ENCODE measurements at regions not wholly inside any gene's neighbourhood (a gene's known extent, or its start where the extent isn't known, plus 50 kb on each side); places are given as distances from the start of the nearest gene placed in this dataset.
"Not testable (repeated sequence)": the region's sequence is repeated elsewhere in the genome, so short reads cannot be mapped to it uniquely, and the experiment has no call there.

DNA sequence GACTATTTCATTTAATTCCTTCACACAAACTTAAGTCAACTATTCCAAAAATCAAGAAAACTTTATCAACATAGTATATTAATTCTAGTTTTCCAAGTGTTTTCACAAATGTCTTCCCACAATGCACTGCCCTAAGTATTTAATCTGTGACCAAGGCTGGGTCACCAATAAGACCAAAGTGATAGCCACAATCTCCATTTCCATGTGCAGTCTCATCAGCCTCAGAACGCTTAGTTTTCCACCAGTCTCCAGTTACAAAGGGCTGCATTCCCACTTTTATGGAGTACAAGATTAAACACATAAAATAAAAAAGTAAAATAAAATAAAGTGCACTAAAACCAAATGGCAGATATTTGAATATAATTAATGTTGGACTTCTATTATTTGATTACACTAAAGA lies 371.6 kb upstream of the CCNH start:
- FAIRE-seq: no peak

DNA sequence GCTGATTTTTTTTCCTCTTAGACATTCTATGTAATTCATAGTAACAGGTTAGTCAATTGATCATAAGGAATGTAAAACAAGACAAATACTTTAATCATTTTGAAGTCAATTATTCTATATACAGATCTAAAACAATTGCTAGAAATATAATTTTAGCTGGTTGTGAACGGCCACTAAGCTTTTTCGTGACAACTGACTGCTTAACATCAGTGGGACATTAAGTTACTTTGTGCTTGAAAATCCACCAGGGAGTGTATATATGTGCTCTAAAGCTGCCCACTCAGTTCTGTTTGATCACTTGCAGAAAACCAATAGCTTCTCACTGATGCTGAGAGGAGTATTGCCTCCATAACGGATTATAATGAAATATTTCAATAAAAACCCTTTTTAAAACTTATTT lies 370.2 kb upstream of the CCNH start:
- no peak for FAIRE-seq

- no peak for FAIRE-seq
Measured at GRCh38 chr5:87781976-87782375, 369.2 kb upstream of the CCNH start.

DNA sequence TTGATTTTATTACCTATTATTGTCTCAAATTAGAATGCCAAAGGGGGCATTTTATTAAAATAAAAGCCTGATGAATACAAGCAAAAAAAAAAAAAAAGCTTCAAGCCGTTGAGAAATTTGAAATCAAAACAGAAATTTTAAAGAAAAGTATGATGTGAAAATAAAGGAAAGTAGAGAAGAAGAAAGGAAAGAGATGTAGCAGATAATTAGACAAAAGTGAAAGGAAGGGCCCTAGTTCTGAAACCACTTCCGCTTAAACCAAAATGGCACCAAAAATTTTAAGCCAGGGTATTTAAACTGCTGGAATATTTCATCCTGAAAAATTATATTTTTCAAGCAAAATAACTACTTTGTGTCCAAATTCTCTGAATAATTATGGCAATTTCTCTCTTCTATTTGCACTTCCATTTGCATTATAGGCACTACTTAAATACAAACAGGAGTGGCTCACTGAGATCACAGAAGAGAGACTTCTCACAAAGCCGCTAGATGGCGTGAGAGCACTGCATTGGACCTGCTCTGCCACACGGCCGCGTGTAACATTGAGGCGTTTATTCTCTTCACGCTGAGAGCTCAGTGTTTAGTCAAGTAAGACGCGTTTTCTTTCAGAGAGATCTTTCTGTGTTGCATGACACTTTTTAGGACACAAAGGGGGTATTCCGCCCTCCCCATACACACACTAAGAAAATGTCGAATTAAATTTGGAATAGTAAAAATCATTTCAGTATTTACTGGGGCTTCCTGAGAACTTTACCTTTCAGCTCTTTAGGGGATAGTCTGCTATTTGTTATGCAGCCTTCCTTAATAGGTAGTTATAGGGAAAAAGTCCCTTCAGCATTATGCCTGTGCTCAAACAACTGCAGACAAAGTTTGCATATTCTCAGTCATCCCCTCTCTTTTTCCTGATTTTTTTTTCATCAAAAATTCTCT lies 368.4 kb upstream of the CCNH start:
- FAIRE-seq: peak; percentile 87

- FAIRE-seq: no peak
Measured at GRCh38 chr5:87778876-87779275, 366.1 kb upstream of the CCNH start.

GRCh38 chr5:87777877-87778276 lies 365.1 kb upstream of the CCNH start:
- FAIRE-seq: no peak

- FAIRE-seq: no peak
Measured at GRCh38 chr5:87776785-87777184, 364.1 kb upstream of the CCNH start.

DNA sequence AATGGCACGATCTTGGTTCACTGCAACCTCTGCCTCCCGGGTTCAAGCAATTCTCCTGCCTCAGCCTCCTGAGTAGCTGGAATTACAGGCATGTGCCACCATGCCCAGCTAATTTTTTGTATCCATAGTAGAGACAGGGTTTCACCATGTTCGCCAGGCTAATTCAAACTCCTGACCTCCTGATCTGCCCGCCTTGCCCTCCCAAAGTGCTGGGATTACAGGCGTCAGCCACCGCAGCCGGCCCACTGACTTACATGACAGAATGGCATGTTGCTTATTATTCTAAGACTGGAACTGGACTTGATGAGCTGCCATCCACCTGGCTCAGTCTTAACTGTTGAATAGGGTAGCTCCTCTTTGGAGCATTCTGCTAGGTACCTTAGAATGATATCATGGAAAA lies 363.6 kb upstream of the CCNH start:
- FAIRE-seq: not testable (repeated sequence)

DNA sequence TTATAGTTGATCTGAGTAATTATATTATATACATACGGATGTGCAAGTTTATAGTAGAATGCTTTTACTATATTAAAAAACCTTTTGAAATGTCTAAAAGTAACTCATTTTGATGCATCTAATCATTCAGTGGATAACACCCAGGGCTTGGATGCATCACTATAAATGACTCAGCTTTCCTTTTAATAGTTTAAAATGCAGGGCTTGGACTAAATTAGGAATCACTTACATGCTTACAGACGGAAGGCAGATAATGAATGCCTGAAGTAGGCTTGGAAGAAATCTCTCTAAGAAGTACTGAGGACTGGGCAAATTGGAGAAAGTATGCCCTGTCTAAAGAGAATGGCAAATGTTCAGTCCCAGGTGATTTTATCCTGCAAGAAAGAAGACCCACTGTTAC lies 362.5 kb upstream of the CCNH start:
- no peak for FAIRE-seq

GRCh38 chr5:87774804-87775203 lies 362.1 kb upstream of the CCNH start:
- no peak for FAIRE-seq

DNA sequence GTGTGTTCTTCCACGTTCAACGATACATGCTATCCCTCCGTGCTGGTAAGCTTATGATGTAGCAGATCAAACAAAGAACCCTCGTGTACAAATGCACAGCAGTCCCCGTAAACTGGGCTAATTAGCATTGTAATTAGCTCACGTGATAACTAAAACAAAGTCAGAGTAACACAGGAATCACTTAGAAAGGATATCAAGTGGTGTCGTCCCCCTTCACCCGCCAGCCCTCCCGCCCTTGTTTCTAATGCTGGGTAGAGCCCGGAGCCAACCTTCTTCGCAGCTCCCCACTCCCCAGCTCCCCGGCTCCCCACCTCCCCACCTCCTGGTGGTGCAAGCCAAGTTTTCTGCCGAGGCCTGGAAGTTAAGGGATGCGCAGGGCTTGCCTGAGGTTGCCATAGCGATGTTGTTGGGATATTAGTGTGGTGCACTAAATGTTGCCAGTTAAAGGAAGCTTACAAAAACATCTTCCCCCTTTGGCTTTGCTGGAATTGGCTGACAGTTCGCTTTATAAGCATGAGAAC lies 357.9 kb upstream of the CCNH start:
- no peak for FAIRE-seq

- FAIRE-seq: no peak
Measured at GRCh38 chr5:87770016-87770570, 357.4 kb upstream of the CCNH start.

- FAIRE-seq: no peak
Measured at GRCh38 chr5:87769157-87769556, 356.4 kb upstream of the CCNH start.

- FAIRE-seq: no peak
Measured at GRCh38 chr5:87768190-87768589, 355.5 kb upstream of the CCNH start.

GRCh38 chr5:87765009-87765408 lies 352.3 kb upstream of the CCNH start:
- FAIRE-seq: no peak

DNA sequence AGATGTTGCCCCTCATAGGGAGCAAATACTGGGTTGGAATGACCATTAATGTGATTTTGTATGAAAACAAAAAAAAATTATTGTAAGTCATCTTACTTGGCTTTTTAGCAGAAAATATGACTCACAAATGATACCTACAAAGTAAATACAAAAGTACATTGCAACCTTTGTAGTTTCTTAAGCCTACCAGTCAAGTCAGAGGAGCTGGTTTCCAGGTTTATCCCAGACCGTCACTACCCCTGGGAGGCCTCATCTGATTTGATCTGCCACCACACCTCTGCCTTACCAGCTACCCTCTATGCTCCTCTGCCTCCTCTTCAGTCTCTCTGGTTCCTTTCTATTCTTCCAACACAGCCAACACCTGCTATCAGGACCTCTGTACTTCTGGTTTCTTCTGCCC lies 349.9 kb upstream of the CCNH start:
- FAIRE-seq: no peak

- no peak for FAIRE-seq
Measured at GRCh38 chr5:87756951-87757350, 344.2 kb upstream of the CCNH start.

- no peak for FAIRE-seq
Measured at GRCh38 chr5:87755360-87755759, 342.6 kb upstream of the CCNH start.

DNA sequence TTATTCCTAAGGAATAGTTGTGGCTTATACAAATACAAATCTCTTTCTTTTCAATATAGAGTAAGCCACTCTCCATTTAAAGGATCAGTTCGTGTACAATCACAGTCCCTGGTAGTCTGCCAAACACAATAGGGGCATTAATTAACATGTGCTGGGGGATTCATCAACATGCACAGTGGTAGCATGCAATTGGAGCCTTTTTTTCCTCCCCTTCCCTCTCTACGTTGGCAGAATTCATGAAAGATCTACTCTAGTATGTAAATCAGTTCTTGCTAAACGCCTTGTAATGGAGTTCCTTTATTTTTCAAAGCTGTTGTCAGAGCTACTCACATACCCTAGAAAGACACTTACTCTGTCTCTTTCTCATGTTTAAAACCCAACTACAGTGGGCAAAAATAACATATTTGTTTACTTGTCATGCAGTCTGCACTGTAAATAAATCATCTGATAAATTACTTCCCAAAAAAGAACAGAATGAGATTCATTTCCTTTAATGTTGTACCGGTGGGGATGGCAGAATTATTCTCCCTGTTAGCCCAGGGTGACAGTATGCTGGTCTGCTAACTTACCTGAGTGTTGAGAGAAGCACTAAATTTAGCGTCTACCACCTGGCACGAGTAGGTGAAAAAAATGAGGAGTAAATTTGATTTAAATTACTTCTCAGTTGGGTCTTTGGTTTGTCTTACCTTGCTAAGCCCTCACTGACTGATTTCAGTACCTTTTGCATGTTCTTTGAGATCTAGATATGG lies 341.5 kb upstream of the CCNH start:
- no peak for FAIRE-seq

GRCh38 chr5:87752362-87752761 lies 339.6 kb upstream of the CCNH start:
- no peak for FAIRE-seq

GRCh38 chr5:87751824-87752223 lies 339.1 kb upstream of the CCNH start:
- FAIRE-seq: no peak

DNA sequence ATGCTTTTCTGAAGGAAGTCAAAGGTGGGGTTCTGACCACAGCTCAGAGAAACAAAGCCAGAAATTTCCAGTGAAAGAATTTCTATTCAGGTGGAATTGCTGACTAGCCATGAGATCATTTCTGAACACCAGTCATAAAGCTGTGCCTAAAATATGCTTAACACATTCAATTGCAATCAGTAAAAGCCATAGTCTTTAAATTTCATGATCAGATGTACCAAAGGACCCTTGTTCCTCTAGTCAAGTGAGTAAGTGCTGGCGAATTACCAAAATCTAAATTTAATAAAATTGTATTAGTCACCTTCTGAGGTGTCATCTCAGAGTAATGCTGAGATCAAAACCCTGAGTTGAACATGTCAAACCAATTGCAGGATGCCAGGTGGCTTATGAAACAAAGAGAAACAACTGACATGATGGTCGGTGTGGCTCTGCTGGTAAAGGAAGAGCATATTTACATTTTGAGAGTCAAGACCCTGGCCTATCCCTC lies 334.2 kb upstream of the CCNH start:
- no peak for FAIRE-seq

DNA sequence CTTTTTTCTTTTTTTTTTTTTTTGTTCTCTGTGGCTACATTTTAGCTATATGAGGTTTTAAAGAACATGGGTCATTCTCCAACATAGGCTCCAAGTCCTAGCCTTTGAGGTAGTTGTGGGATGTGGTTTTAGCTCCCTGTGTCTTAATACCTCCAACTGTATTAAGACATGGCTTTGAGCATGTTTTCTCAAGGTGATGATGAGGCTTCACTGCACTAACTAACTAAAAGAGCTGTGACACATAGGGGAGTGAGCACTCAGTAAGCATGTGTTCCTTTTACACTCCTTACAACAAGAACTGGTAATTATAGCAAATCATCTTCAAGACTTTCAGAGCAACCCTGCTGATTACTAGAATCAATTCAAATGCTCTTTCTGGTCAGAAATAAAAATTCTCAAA lies 333.6 kb upstream of the CCNH start:
- no peak for FAIRE-seq

DNA sequence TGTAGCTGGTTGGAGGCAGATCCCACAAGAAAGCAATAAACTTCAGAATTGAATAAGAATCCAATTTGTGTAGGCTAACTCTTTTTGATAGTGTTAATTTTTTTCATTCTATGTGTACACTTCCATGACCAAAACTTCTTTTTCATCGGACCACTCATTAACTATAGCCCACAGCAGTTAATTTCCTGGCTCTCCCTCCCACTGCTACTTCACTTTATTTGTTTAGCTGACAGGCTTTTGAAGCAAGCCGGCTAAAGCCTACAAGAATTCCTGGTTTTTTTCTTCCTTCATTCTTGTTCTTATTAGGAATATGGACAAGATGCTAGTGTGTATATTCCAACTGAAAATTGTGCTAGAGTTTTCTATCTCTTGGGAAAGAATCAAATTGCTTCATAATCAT lies 329.2 kb upstream of the CCNH start:
- no peak for FAIRE-seq
